IMR-90 (cell line): ENCODE measurements at regions not wholly inside any gene's neighbourhood (a gene's known extent, or its start where the extent isn't known, plus 50 kb on each side); places are given as distances from the start of the nearest gene placed in this dataset.

Experiments
- CEBPB ChIP-seq: IDR thresholded peaks from 2 replicates; pipeline ENCODE4 v1.6.1; 2012; ENCODE audit warnings: low read depth, low read length, improper control_type of control experiment
- FOS ChIP-seq: fragments of 150-350 bp; IDR thresholded peaks from 2 replicates; pipeline ENCODE4 v1.6.1; 2016; ENCODE audit warnings: low read depth, low read length
- MAFK ChIP-seq: IDR thresholded peaks from 2 replicates; pipeline ENCODE4 v1.6.1; 2012; ENCODE audit warnings: low read depth, low read length, improper control_type of control experiment
- MAZ ChIP-seq: IDR thresholded peaks from 2 replicates; pipeline ENCODE4 v1.6.1; 2012; ENCODE audit warnings: low read depth, mild to moderate bottlenecking, low read length, improper control_type of control experiment, moderate library complexity, borderline replicate concordance
- MXI1 ChIP-seq: IDR thresholded peaks from 2 replicates; pipeline ENCODE4 v1.6.1; 2012; ENCODE audit warnings: low read depth, mild to moderate bottlenecking, low read length, moderate library complexity, borderline replicate concordance
- POLR2A ChIP-seq: IDR thresholded peaks from 2 replicates; pipeline ENCODE4 v1.6.1; 2012; ENCODE audit warnings: mild to moderate bottlenecking, low read depth, low read length
- RAD21 ChIP-seq: IDR thresholded peaks from 2 replicates; pipeline ENCODE4 v1.6.1; 2012; ENCODE audit warnings: low read length, improper control_type of control experiment
- RFX5 ChIP-seq: IDR thresholded peaks from 2 replicates; pipeline ENCODE4 v1.8.0; 2012; ENCODE audit warnings: low read depth, mild to moderate bottlenecking, low read length, moderate library complexity
- TF ChIP-seq, protein P1 (sequence below): conservative IDR thresholded peaks from 2 replicates; pipeline ENCODE4 v1.5.1; 2012; ENCODE audit warnings: mild to moderate bottlenecking, low read depth, low read length, improper control_type of control experiment
- TF ChIP-seq, protein P2 (sequence below): fragments of 150-350 bp; IDR thresholded peaks from 2 replicates; pipeline ENCODE4 v1.6.1; 2017; ENCODE audit warnings: mild to moderate bottlenecking, antibody characterized with exemption, low read length, low read depth

DNA sequence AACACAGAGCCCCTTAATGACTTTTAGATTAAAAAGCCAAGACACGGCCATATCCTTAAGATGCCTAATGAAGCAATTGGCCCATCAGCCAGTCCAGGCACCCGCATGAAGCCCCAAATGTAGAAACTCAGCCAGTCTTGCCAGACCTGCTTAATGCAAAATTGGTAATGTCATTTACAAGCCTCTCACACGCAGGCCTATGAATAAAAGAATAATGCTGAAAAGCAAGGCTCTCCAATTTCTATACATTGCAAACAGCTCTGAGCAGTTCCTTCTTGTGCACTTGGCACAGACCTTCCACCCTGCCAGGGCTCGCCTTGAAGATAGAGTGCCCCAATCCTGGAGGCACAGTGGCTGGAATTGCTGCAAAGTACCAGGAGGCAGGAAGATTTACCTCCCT, 498.9 kb downstream of the NPHP4 start:
- TF ChIP-seq POLR2A (no peak), RFX5 (no peak), MAFK (no peak), MAZ (no peak), RAD21 (no peak), CEBPB (no peak), MXI1 (no peak), FOS (no peak)
- TF ChIP-seq, protein P1, sequence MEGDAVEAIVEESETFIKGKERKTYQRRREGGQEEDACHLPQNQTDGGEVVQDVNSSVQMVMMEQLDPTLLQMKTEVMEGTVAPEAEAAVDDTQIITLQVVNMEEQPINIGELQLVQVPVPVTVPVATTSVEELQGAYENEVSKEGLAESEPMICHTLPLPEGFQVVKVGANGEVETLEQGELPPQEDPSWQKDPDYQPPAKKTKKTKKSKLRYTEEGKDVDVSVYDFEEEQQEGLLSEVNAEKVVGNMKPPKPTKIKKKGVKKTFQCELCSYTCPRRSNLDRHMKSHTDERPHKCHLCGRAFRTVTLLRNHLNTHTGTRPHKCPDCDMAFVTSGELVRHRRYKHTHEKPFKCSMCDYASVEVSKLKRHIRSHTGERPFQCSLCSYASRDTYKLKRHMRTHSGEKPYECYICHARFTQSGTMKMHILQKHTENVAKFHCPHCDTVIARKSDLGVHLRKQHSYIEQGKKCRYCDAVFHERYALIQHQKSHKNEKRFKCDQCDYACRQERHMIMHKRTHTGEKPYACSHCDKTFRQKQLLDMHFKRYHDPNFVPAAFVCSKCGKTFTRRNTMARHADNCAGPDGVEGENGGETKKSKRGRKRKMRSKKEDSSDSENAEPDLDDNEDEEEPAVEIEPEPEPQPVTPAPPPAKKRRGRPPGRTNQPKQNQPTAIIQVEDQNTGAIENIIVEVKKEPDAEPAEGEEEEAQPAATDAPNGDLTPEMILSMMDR: no peak
- TF ChIP-seq, protein P2, sequence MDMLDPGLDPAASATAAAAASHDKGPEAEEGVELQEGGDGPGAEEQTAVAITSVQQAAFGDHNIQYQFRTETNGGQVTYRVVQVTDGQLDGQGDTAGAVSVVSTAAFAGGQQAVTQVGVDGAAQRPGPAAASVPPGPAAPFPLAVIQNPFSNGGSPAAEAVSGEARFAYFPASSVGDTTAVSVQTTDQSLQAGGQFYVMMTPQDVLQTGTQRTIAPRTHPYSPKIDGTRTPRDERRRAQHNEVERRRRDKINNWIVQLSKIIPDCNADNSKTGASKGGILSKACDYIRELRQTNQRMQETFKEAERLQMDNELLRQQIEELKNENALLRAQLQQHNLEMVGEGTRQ: no peak
